ENCODE measurements at regions not wholly inside any gene's neighbourhood (a gene's known extent, or its start where the extent isn't known, plus 50 kb on each side); places are given as distances from the start of the nearest gene placed in this dataset.
"Not testable (repeated sequence)": the region's sequence is repeated elsewhere in the genome, so short reads cannot be mapped to it uniquely, and the experiment has no call there.

GRCh38 chr2:123485056-123485455, 540.0 kb upstream of the CNTNAP5 start:
- no peak for DNase-seq (ENCODE audit: low read depth)

DNA sequence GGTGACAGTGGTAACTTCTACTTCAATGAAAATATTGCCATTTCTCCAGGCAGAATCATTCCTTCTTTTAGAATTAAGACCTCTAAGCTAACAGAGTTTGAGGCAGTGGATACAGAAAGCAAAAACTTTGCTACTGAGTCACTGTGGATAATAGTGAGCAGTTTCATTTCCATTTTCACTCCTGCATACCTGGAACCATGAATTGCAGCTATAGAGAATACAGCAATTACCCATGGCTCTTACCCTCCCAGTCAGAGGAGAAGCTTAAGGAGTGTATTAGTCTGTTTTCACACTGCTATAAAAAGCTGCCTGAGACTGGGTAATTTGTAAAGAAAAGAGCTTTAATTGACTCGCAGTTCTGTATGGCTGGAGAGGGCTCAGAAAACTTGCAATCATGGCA, 531.4 kb upstream of the CNTNAP5 start:
- no peak for DNase-seq (ENCODE audit: low read depth)

- no peak for DNase-seq (ENCODE audit: low read depth)
These were observed 529.8 kb upstream of the CNTNAP5 start for GRCh38 chr2:123495241-123495640.

- peak; percentile 40 for DNase-seq (ENCODE audit: low read depth)
These were observed 524.7 kb upstream of the CNTNAP5 start for GRCh38 chr2:123500346-123500745.

- DNase-seq (ENCODE audit: low read depth), result no peak
These were observed 524.1 kb upstream of the CNTNAP5 start for GRCh38 chr2:123500988-123501387.

DNA sequence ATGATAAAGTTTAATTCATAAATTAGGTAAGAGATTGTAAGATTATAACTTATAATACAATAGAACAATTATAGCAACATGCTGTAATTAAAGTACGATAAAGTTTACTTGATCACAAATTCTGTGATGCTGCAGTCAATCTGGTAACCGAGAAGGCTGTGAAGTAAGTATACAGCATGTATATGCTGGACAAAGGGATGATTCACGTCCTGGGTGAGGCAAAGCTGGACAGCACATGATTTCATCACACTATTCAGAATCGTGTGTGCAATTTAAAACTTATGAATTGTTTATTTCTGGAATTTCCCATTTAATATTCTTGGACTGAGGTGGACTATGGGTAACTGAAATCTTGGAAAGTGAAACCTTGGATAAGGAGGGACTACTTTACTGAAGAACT, 522.2 kb upstream of the CNTNAP5 start:
- DNase-seq (ENCODE audit: low read depth), result peak; percentile 62

DNA sequence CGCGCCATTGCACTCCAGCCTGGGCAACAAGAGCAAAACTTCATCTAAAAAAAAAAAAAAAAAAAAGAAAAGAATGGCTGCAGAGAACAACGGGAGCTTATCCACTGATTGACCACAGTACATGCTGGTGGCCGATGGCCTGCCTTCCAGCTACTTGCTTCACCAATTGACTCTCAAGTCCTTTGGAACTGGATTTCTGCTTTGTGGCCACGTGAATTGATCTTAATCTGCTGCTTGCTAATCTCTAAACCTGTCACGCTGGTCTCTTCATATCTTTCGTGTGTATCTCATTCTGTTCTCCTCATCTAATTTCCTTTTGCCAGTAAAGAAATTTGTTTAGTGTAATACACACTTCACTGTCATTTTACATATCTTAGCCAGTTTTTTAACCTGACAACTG, 512.5 kb upstream of the CNTNAP5 start:
- no peak for DNase-seq (ENCODE audit: low read depth)

GRCh38 chr2:123513351-123513750, 511.7 kb upstream of the CNTNAP5 start:
- DNase-seq (ENCODE audit: low read depth), result peak; percentile 67

DNA sequence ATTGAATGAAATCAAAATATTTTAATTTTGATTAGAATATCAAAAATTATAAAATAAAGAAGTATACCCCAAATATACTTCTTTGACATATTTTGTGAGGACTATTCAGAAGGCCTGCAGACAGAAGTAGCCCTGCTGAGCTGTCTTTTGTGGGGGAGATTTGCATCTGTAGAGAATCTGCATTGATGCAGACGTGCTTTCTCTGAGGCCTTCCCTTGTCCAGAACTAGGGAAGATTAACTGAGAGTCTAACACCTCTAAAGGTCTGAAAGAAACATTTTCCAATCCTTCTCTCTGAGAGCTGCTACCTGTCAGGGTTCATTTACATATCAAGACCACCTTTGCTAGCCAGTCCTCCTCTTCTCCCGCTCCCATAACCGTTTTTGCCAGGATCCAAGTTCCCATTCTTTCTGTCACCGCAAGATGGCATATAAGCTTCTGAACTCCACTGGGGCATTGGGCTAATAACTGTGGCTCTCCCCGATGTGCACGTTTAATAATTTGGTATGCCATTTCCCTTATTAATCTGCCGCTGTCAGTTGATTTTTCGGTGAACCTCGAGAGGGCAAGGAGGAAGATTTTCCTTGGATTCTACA, 510.4 kb upstream of the CNTNAP5 start:
- no peak for DNase-seq (ENCODE audit: low read depth)

- peak; percentile 36 for DNase-seq (ENCODE audit: low read depth)
These were observed 506.7 kb upstream of the CNTNAP5 start for GRCh38 chr2:123518367-123518766.

GRCh38 chr2:123521854-123522253, 503.2 kb upstream of the CNTNAP5 start:
- no peak for DNase-seq (ENCODE audit: low read depth)

- DNase-seq (ENCODE audit: low read depth), result not testable (repeated sequence)
These were observed 502.6 kb upstream of the CNTNAP5 start for GRCh38 chr2:123522498-123522897.

- no peak for DNase-seq (ENCODE audit: low read depth)
These were observed 495.9 kb upstream of the CNTNAP5 start for GRCh38 chr2:123528996-123529707.

DNA sequence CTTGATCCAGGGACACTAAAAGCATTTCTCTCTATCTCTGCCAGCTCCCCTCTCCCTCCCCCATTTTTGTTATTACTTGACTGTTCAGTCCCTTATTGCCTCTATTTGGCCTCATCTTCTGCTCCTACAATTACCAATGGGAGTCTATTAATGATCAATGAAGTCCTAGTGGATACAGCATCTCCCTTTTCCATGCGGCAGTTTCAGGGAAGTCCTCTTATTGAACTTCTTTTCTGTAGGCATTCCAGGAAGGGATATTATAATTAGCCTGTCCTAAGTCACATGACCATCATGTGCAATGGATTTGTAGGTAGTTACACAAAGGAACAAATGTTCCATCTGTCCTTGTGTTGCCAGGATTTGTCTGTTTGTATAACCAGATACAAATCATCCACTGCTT, 495.1 kb upstream of the CNTNAP5 start:
- DNase-seq (ENCODE audit: low read depth), result no peak

DNA sequence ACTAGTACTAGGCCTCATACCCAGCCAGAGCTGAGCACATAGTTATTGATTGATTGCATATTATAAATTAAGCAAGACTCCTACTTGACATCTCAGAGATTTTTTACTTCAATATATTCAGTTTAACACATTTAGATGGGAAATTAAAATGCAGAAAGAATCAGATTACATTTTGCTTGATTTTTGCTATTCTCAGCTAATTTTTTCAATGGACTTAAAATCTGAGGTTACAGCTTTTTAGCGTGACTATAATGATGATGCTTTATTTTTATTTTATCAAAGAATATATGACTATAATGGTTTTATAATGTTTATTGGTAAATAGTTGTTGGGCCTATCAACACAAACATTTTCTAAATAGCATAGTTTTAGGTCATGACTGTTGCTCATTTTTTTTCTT, 493.0 kb upstream of the CNTNAP5 start:
- no peak for DNase-seq (ENCODE audit: low read depth)

GRCh38 chr2:123532994-123533393, 492.1 kb upstream of the CNTNAP5 start:
- DNase-seq (ENCODE audit: low read depth), result no peak

GRCh38 chr2:123540291-123540690, 484.8 kb upstream of the CNTNAP5 start:
- no peak for DNase-seq (ENCODE audit: low read depth)

- peak; percentile 39 for DNase-seq (ENCODE audit: low read depth)
These were observed 478.7 kb upstream of the CNTNAP5 start for GRCh38 chr2:123546353-123546752.

DNA sequence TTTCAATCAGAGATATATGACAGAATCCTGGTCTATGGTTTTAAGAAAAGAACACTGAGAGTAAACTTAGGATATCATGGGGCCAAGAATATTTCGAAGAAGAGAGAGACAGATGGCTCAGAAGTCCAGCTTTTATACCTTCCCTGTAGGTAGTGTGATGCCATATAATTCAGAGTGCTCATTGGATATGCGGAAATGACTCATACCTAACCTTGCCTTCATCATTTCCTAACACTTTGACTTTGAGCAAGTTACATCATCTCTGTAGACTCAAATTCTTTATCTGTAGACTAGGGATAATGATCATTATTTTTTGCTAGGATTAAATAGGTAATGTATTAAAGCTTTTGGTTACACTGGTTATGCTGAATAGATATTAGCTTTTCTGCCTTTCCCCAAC, 461.6 kb upstream of the CNTNAP5 start:
- peak; percentile 10 for DNase-seq (ENCODE audit: low read depth)

DNA sequence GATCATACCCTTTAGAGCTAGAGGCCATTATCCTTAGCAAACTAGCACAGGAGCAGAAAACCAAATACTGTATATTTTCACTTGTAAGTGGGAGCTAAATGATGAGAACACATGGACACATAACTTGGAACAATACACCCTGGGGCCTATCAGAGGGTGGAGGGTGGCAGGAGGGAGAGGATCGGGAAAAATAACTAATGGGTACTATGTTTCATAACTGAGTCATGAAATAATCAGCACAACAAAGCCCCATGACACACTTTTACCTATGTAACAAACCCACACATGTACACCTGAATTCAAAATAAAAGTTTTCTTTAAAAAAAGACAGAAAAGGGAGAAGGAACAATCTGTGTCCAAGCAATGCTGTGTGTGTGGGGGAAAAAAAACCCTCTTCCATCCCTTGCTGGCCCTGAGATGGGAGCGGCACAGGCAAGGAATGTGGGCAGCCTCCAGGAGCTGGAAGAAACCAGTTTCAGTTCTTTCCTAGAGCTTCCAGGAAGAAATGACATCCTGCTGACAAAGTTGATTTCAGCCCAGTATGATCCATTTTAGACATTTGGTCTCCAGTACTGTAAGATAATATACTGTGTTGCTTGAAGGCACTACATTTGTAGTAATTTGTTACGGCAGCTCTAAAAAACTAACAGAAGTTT, 458.7 kb upstream of the CNTNAP5 start:
- DNase-seq (ENCODE audit: low read depth), result no peak

DNA sequence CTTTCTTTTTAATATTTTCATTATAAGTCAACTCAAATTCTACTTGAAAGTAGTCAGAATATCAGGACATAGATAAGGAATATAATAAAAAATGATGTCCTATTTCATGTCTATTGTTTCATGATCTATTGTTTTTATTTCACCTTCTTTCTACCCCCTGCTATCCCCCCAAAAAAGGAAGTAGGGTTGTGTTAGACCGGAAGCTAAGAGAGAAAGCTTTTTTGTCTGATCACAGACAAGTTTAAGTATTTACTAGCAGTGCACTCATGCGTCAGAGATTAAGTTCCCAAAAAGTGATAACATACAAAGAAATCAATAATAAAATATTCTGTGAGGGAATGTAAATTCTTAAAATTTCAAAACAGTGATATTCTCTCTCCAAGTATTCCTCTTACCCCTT, 447.1 kb upstream of the CNTNAP5 start:
- DNase-seq (ENCODE audit: low read depth), result no peak

- DNase-seq (ENCODE audit: low read depth), result no peak
These were observed 428.5 kb upstream of the CNTNAP5 start for GRCh38 chr2:123596621-123597020.

- DNase-seq (ENCODE audit: low read depth), result no peak
These were observed 427.1 kb upstream of the CNTNAP5 start for GRCh38 chr2:123597988-123598387.

DNA sequence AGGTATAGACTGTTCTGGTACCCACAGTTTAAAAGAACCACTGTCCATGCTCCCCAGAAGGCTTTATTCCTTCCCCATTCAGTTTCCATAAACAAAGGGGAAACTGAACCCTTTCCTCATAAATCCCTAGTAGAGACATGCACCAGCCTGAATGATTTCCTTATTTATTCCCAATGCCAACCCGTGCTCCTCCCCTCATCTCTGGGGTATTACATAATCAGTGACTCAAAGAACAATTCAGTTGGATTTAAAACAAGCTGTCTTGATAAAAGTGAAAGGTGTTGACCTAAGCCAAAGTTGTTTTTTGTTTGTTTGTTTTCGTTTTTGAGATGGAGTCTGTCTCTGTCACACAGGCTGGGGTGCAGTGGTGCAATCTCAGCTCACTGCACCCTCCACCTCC, 418.5 kb upstream of the CNTNAP5 start:
- DNase-seq (ENCODE audit: low read depth), result no peak
